K562 (cell line): ENCODE measurements at regions not wholly inside any gene's neighbourhood (a gene's known extent, or its start where the extent isn't known, plus 50 kb on each side); places are given as distances from the start of the nearest gene placed in this dataset.

Experiments used
- ATAC-seq: fragments of 200-7000 bp; cut with Tn5 transposase; 3 replicates; pipeline ENCODE4 v1.9.1; 2020; ENCODE audit warnings: moderate library complexity
- BruUV-seq: library from RNA; stranded (reverse); fragments of 400-500 nt; replicated peaks from 2 replicates; lab custom pipeline; 2021; lab: Mats Ljungman, UMichigan
- CTCF ChIA-PET: fragments of 300-600 bp; formaldehyde crosslinking; extraction: SDS; loops from one replicate; lab custom pipeline; 2021; ENCODE audit warnings: low intra/inter-chr PET ratio; lab: Yijun Ruan, JAX
- POLR2A ChIA-PET: fragments of 300-600, 350-650 bp; sonication (Branson Sonifier 250); formaldehyde crosslinking; extraction: SDS; loops from one replicate; lab custom pipeline; 2021; ENCODE audit warnings: antibody characterized with exemption, inconsistent platforms; lab: Yijun Ruan, JAX
- DNase-seq, 4 experiments: peaks; one replicate each; pipeline versions ENCODE4 v3.0.0 to v3.0.0-alpha.2; 2011 to 2018; ENCODE audit warnings: low spot score in 3 of 4, mixed read lengths in 3 of 4; ENCODE audit errors: extremely low read depth in 1 of 4
- FAIRE-seq: peaks from 2 replicates; lab custom pipeline; 2011; peaks lifted over from hg19 to GRCh38; lab: Jason Lieb, UNC
- H2AFZ ChIP-seq: 2 replicates; pipeline ENCODE4 v1.6.0; 2011; ENCODE audit warnings: low read depth, low read length, control low read depth, inconsistent platforms
- H3K27ac ChIP-seq: fragments of 200-600 bp; 3 replicates; pipeline ENCODE4 v1.8.0; 2011; ENCODE audit warnings: low read depth, mild to moderate bottlenecking, control low read depth, inconsistent platforms, low read length, moderate library complexity, mixed read lengths; ENCODE audit errors: extremely low read depth
- H3K27me3 ChIP-seq, 2 experiments: fragments of 300-600 bp in 1 of 2; 2 replicates in 1 of 2; 3 replicates in 1 of 2; pipeline versions ENCODE4 v1.6.0 to v1.8.0; 2011; ENCODE audit warnings: inconsistent platforms in 2 of 2, low read length in 2 of 2, mild to moderate bottlenecking in 1 of 2, mixed read lengths in 1 of 2, moderate library complexity in 1 of 2; ENCODE audit not compliant: control insufficient read depth in 2 of 2, insufficient read depth in 2 of 2
- H3K36me3 ChIP-seq: fragments of 300-600 bp; 3 replicates; pipeline ENCODE4 v1.8.0; 2011; ENCODE audit warnings: mild to moderate bottlenecking, low read length, inconsistent platforms; ENCODE audit not compliant: control insufficient read depth, insufficient read depth
- H3K4me1 ChIP-seq, 2 experiments: fragments of 200-600 bp in 1 of 2; replicated peaks in 1 of 2; 2 replicates in 1 of 2; 3 replicates in 1 of 2; pipeline versions ENCODE4 v1.5.1 to v1.8.0; 2011; ENCODE audit warnings: inconsistent platforms in 2 of 2, low read length in 2 of 2, mild to moderate bottlenecking in 1 of 2, mixed read lengths in 1 of 2, moderate library complexity in 1 of 2; ENCODE audit not compliant: control insufficient read depth in 2 of 2, insufficient read depth in 2 of 2
- H3K4me2 ChIP-seq: 2 replicates; pipeline ENCODE4 v1.6.1; 2011; ENCODE audit warnings: low read length, control low read depth, inconsistent platforms, mixed read lengths; ENCODE audit not compliant: insufficient read depth
- H3K4me3 ChIP-seq: fragments of 200-600 bp; sonication (generic), shearing (Covaris generic); 2 replicates; pipeline ENCODE4 v1.5.1; 2016; ENCODE audit warnings: control low read depth, inconsistent platforms
- H3K79me2 ChIP-seq: fragments of 200-600 bp; 3 replicates; pipeline ENCODE4 v1.8.0; 2011; ENCODE audit warnings: low read length, inconsistent platforms; ENCODE audit not compliant: control insufficient read depth, insufficient read depth
- H3K9ac ChIP-seq, 2 experiments: 2 replicates each; pipeline versions ENCODE4 v1.6.0 to v1.6.1; 2011; ENCODE audit warnings: low read depth in 2 of 2, low read length in 2 of 2, control low read depth in 1 of 2, inconsistent platforms in 1 of 2, mild to moderate bottlenecking in 1 of 2, mixed read lengths in 1 of 2; ENCODE audit not compliant: insufficient read depth in 1 of 2
- H3K9me1 ChIP-seq: one replicate; pipeline ENCODE4 v1.6.0; 2011; ENCODE audit warnings: inconsistent platforms, mild to moderate bottlenecking, low read length, moderate library complexity; ENCODE audit not compliant: control insufficient read depth, insufficient read depth
- H3K9me3 ChIP-seq: replicated peaks from 2 replicates; pipeline ENCODE4 v1.5.1; 2011; ENCODE audit warnings: low read depth, low read length, inconsistent platforms; ENCODE audit not compliant: control insufficient read depth, insufficient read depth
- H4K20me1 ChIP-seq: replicated peaks from 2 replicates; pipeline ENCODE4 v1.6.1; 2011; ENCODE audit warnings: low read length, inconsistent platforms, mixed read lengths; ENCODE audit not compliant: control insufficient read depth, insufficient read depth
- CTBP1 ChIP-seq: fragments of 450-650 bp; IDR thresholded peaks from 2 replicates; pipeline ENCODE4 v1.6.1; 2016; ENCODE audit warnings: borderline replicate concordance
- ETS2 ChIP-seq: IDR thresholded peaks from 2 replicates; pipeline ENCODE4 v1.6.1; 2016; ENCODE audit warnings: borderline replicate concordance, missing genetic modification characterization, mild to moderate bottlenecking, moderate library complexity, missing compliant biosample characterization; ENCODE audit not compliant: poor library complexity, severe bottlenecking
- HNRNPL ChIP-seq: fragments of 200-400 bp; formaldehyde crosslinking; IDR thresholded peaks from 2 replicates; pipeline ENCODE4 v1.6.1; 2017; ENCODE audit warnings: low read depth, mild to moderate bottlenecking, low read length
- KDM1A ChIP-seq, 2 experiments: fragments of 450-650 bp; IDR thresholded peaks; 2 replicates each; pipeline ENCODE4 v1.6.1; 2016; ENCODE audit warnings: mild to moderate bottlenecking in 2 of 2
- MTA2 ChIP-seq: fragments of 450-650 bp; IDR thresholded peaks from 2 replicates; pipeline ENCODE4 v1.6.1; 2016; ENCODE audit warnings: low read depth
- SRSF3 ChIP-seq: fragments of 200-400 bp; formaldehyde crosslinking; IDR thresholded peaks from 2 replicates; pipeline ENCODE4 v1.6.1; 2016; ENCODE audit warnings: mild to moderate bottlenecking, low read length, moderate library complexity; ENCODE audit not compliant: insufficient read depth
- TGIF2 ChIP-seq: sonication (generic); formaldehyde crosslinking; IDR thresholded peaks from 2 replicates; pipeline ENCODE4 v1.8.1; 2022; ENCODE audit warnings: mild to moderate bottlenecking, missing genetic modification reagents, moderate library complexity
- TOE1 ChIP-seq, 2 experiments: fragments of 450-650 bp in 1 of 2; sonication (generic) in 1 of 2; formaldehyde crosslinking in 1 of 2; IDR thresholded peaks; 2 replicates each; pipeline versions ENCODE4 v1.7.1 to v1.8.0; 2016 to 2022; ENCODE audit warnings: borderline replicate concordance in 2 of 2, mild to moderate bottlenecking in 2 of 2, antibody characterized with exemption in 1 of 2, inconsistent platforms in 1 of 2, low read depth in 1 of 2, missing genetic modification reagents in 1 of 2, moderate library complexity in 1 of 2
- ZFP1 ChIP-seq: fragments of 450-650 bp; formaldehyde crosslinking; IDR thresholded peaks from 2 replicates; pipeline ENCODE4 v1.4.0; 2020; ENCODE audit warnings: mild to moderate bottlenecking, mixed read lengths
- ZNF717 ChIP-seq: fragments of 250-450 bp; sonication (Bioruptor Pico); IDR thresholded peaks from 2 replicates; pipeline ENCODE4 v1.5.0; 2021
- ZNF76 ChIP-seq: fragments of 250-450 bp; sonication (Bioruptor Pico); IDR thresholded peaks from 2 replicates; pipeline ENCODE4 v1.4.0; 2020; ENCODE audit warnings: mild to moderate bottlenecking, moderate library complexity, borderline replicate concordance
- WGBS: fragments of 100-300 bp; shearing (Covaris generic); methylation state at CpG from one replicate; pipeline ENCODE4 v1.1.6; 2016; ENCODE audit warnings: low coverage, mixed read lengths; ENCODE audit not compliant: insufficient coverage; ENCODE audit errors: missing lambda C conversion rate; 5-methylcytosine and 5-hydroxymethylcytosine counted together
- in situ Hi-C: fragments of 300-500 bp; cut with MboI; formaldehyde crosslinking; loops from 4 replicates; pipeline ENCODE4 v1.15.0; 2018; ENCODE audit warnings: inconsistent platforms, mixed read lengths
- intact Hi-C: fragments of 100-400 bp; cut with micrococcal nuclease; formaldehyde crosslinking; loops from 2 replicates; pipeline ENCODE4 v1.14.2; 2022
- TF ChIP-seq, protein P1 (sequence below): fragments of 200-400 bp; formaldehyde crosslinking; IDR thresholded peaks from 2 replicates; pipeline ENCODE4 v1.6.1; 2017; ENCODE audit warnings: mild to moderate bottlenecking, low read depth, low read length, moderate library complexity
- TF ChIP-seq, protein P2 (sequence below): fragments of 450-650 bp; IDR thresholded peaks from one replicate; pipeline ENCODE4 v1.6.1; 2018; ENCODE audit warnings: mild to moderate bottlenecking, moderate library complexity; ENCODE audit not compliant: partially characterized antibody

DNA sequence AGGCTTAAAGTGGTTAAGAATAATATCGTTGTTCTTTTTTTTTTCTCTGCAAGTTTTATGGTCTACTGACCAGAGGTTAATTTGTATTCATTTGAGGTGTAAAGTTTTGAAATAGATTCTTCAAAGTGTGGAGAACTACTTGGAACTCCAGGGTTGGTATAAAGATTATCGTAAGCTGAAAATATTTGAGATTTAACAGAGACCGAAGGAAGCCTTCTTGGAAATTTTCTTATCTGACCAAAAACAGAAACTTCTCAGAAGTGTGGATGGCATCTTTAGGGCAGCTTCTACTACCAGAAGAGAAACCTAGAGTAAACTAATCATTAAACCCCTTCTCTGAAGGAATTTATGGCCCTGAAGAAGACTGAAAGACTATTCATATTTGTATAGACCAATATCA is 206.8 kb upstream of the MON1B start:
- DNase-seq (no peak), FAIRE-seq (no peak), ATAC-seq (no peak)
- Histone ChIP-seq H3K4me1 (no peaks in the 10 kb centered on the region), H3K9ac (no peak overlapping the region), H3K27ac (no peak overlapping the region), H3K9me3 (no peaks in the 10 kb centered on the region), H3K36me3 (no peaks in the 10 kb centered on the region), H3K27me3 (no peaks in the 10 kb centered on the region), H3K4me3 (no peak overlapping the region), H3K9me1 (no peaks in the 10 kb centered on the region), H2AFZ (no peak overlapping the region), H3K79me2 (no peaks in the 10 kb centered on the region), H3K4me2 (no peak overlapping the region), H4K20me1 (no peaks in the 10 kb centered on the region)
- WGBS = 0% methylated on average over 3 of the region's 3 CpGs
- POLR2A ChIA-PET = no interaction called here
- intact Hi-C loops (no loop called here), in situ Hi-C loops (no loop called here)
- no TSS peak for BruUV-seq
- CTCF ChIA-PET = no interaction called here
- TF ChIP-seq ZNF717 (CRISPR knock-in tag) (no peak), ETS2 (tag) (no peak), HNRNPL (no peak), TOE1 (IDR thresholded peaks at IDR 0.05; ENCODE audit: borderline replicate concordance) (no peak), TOE1 (CRISPR knock-in tag; IDR thresholded peaks at IDR 0.05; ENCODE audit: borderline replicate concordance, low read depth) (no peak), SRSF3 (no peak), MTA2 (no peak), ZFP1 (CRISPR knock-in tag) (no peak), ZNF76 (no peak), KDM1A (IDR thresholded peaks at IDR 0.05) (no peak), TGIF2 (CRISPR knock-in tag) (no peak), CTBP1 (no peak)
- TF ChIP-seq, protein P1, sequence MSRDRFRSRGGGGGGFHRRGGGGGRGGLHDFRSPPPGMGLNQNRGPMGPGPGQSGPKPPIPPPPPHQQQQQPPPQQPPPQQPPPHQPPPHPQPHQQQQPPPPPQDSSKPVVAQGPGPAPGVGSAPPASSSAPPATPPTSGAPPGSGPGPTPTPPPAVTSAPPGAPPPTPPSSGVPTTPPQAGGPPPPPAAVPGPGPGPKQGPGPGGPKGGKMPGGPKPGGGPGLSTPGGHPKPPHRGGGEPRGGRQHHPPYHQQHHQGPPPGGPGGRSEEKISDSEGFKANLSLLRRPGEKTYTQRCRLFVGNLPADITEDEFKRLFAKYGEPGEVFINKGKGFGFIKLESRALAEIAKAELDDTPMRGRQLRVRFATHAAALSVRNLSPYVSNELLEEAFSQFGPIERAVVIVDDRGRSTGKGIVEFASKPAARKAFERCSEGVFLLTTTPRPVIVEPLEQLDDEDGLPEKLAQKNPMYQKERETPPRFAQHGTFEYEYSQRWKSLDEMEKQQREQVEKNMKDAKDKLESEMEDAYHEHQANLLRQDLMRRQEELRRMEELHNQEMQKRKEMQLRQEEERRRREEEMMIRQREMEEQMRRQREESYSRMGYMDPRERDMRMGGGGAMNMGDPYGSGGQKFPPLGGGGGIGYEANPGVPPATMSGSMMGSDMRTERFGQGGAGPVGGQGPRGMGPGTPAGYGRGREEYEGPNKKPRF = no peak
- TF ChIP-seq, protein P2, sequence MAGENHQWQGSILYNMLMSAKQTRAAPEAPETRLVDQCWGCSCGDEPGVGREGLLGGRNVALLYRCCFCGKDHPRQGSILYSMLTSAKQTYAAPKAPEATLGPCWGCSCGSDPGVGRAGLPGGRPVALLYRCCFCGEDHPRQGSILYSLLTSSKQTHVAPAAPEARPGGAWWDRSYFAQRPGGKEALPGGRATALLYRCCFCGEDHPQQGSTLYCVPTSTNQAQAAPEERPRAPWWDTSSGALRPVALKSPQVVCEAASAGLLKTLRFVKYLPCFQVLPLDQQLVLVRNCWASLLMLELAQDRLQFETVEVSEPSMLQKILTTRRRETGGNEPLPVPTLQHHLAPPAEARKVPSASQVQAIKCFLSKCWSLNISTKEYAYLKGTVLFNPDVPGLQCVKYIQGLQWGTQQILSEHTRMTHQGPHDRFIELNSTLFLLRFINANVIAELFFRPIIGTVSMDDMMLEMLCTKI = no peak
